H9 (cell line): ENCODE measurements at regions not wholly inside any gene's neighbourhood (a gene's known extent, or its start where the extent isn't known, plus 50 kb on each side); places are given as distances from the start of the nearest gene placed in this dataset.

Experiments
- DNase-seq: peaks from one replicate; pipeline ENCODE4 v3.0.0-alpha.2; 2017
- H2AFZ ChIP-seq: one replicate; pipeline ENCODE4 v1.6.1; 2013; ENCODE audit warnings: mild to moderate bottlenecking, low read length, control low read depth, moderate library complexity
- H2AK5ac ChIP-seq: 2 replicates; pipeline ENCODE4 v1.6.1; 2013; ENCODE audit warnings: low read length, control low read depth, mixed read lengths; ENCODE audit not compliant: insufficient read length
- H2BK120ac ChIP-seq: one replicate; pipeline ENCODE4 v1.6.1; 2013; ENCODE audit warnings: low read depth, mild to moderate bottlenecking, low read length, control low read depth, inconsistent platforms; ENCODE audit not compliant: poor library complexity, severe bottlenecking
- H2BK12ac ChIP-seq: 2 replicates; pipeline ENCODE4 v1.6.1; 2013; ENCODE audit warnings: low read length, control low read depth, mixed read lengths, low read depth; ENCODE audit not compliant: insufficient read length
- H2BK15ac ChIP-seq: 2 replicates; pipeline ENCODE4 v1.6.1; 2013; ENCODE audit warnings: low read depth, low read length, control low read depth
- H2BK20ac ChIP-seq: one replicate; pipeline ENCODE4 v1.6.1; 2013; ENCODE audit warnings: low read depth, mild to moderate bottlenecking, low read length, control low read depth, inconsistent platforms; ENCODE audit not compliant: poor library complexity, severe bottlenecking
- H2BK5ac ChIP-seq: 2 replicates; pipeline ENCODE4 v1.6.1; 2013; ENCODE audit warnings: low read length, control low read depth, mixed read lengths; ENCODE audit not compliant: insufficient read length
- H3K14ac ChIP-seq: 2 replicates; pipeline ENCODE4 v1.6.1; 2013; ENCODE audit warnings: low read length, control low read depth; ENCODE audit not compliant: insufficient read depth
- H3K18ac ChIP-seq: 2 replicates; pipeline ENCODE4 v1.6.1; 2013; ENCODE audit warnings: low read depth, mild to moderate bottlenecking, mixed read lengths, low read length, control low read depth; ENCODE audit not compliant: insufficient read length
- H3K23ac ChIP-seq: 2 replicates; pipeline ENCODE4 v1.6.1; 2013; ENCODE audit warnings: low read length, control low read depth, mixed read lengths, low read depth; ENCODE audit not compliant: insufficient read length
- H3K23me2 ChIP-seq: 2 replicates; pipeline ENCODE4 v1.6.1; 2013; ENCODE audit warnings: low read depth, mild to moderate bottlenecking, mixed read lengths, low read length, control low read depth; ENCODE audit not compliant: insufficient read length, poor library complexity, severe bottlenecking
- H3K27ac ChIP-seq: 2 replicates; pipeline ENCODE4 v1.5.1; 2013; ENCODE audit warnings: low read length, control low read depth, mixed read lengths, low read depth; ENCODE audit not compliant: insufficient read length
- H3K27me3 ChIP-seq: 2 replicates; pipeline ENCODE4 v1.6.1; 2013; ENCODE audit warnings: low read length, control low read depth, inconsistent platforms; ENCODE audit not compliant: insufficient read depth
- H3K4ac ChIP-seq: 2 replicates; pipeline ENCODE4 v1.6.1; 2013; ENCODE audit warnings: low read depth, mild to moderate bottlenecking, control low read depth, inconsistent platforms, low read length, moderate library complexity
- H3K4me1 ChIP-seq: 2 replicates; pipeline ENCODE4 v1.6.1; 2013; ENCODE audit warnings: low read length, control low read depth, inconsistent platforms; ENCODE audit not compliant: insufficient read depth
- H3K4me2 ChIP-seq: 2 replicates; pipeline ENCODE4 v1.6.1; 2013; ENCODE audit warnings: low read length, control low read depth, mixed read lengths; ENCODE audit not compliant: insufficient read length, insufficient read depth
- H3K56ac ChIP-seq: 2 replicates; pipeline ENCODE4 v1.6.1; 2013; ENCODE audit warnings: low read depth, mild to moderate bottlenecking, mixed read lengths, low read length, control low read depth; ENCODE audit not compliant: insufficient read length
- H3K79me1 ChIP-seq: 2 replicates; pipeline ENCODE4 v1.6.1; 2013; ENCODE audit warnings: low read depth, mild to moderate bottlenecking, moderate library complexity, low read length, control low read depth, inconsistent platforms; ENCODE audit not compliant: insufficient read depth, poor library complexity, severe bottlenecking
- H3K79me2 ChIP-seq: 2 replicates; pipeline ENCODE4 v1.6.1; 2013; ENCODE audit warnings: low read length, control low read depth, inconsistent platforms; ENCODE audit not compliant: insufficient read depth
- H3K9ac ChIP-seq: 2 replicates; pipeline ENCODE4 v1.6.1; 2013; ENCODE audit warnings: low read length, control low read depth, mixed read lengths; ENCODE audit not compliant: insufficient read length; ENCODE audit errors: extremely low read depth
- H3K9me3 ChIP-seq: one replicate; pipeline ENCODE4 v1.6.1; 2013; ENCODE audit warnings: low read depth, low read length, inconsistent platforms; ENCODE audit not compliant: control insufficient read depth
- H3T11ph ChIP-seq: one replicate; pipeline ENCODE4 v1.6.1; 2013; ENCODE audit warnings: mild to moderate bottlenecking, low read length, control low read depth, inconsistent platforms
- H4K20me1 ChIP-seq: one replicate; pipeline ENCODE4 v1.6.1; 2013; ENCODE audit not compliant: control insufficient read depth, insufficient read length, insufficient read depth
- H4K5ac ChIP-seq: 2 replicates; pipeline ENCODE4 v1.6.1; 2013; ENCODE audit warnings: low read depth, mild to moderate bottlenecking, mixed read lengths, low read length, control low read depth; ENCODE audit not compliant: insufficient read length
- H4K8ac ChIP-seq: replicated peaks from 2 replicates; pipeline ENCODE4 v1.6.1; 2013; ENCODE audit warnings: low read length, control low read depth, mixed read lengths, low read depth; ENCODE audit not compliant: insufficient read length
- H4K91ac ChIP-seq: 2 replicates; pipeline ENCODE4 v1.6.1; 2013; ENCODE audit warnings: low read depth, mild to moderate bottlenecking, moderate library complexity, mixed read lengths, low read length, control low read depth; ENCODE audit not compliant: insufficient read length
- H3K27ac Mint-ChIP-seq, 3 experiments: 2 replicates in 2 of 3; 3 replicates in 1 of 3; pipeline ENCODE4 v1.8.0; 2020 to 2021; ENCODE audit warnings: mixed read lengths in 3 of 3, mild to moderate bottlenecking in 1 of 3, moderate library complexity in 1 of 3
- H3K27me3 Mint-ChIP-seq: 2 replicates; pipeline ENCODE4 v1.8.0; 2021; ENCODE audit warnings: low read depth, mild to moderate bottlenecking, moderate library complexity, mixed read lengths
- H3K36me3 Mint-ChIP-seq, 3 experiments: 2 replicates in 2 of 3; 3 replicates in 1 of 3; pipeline ENCODE4 v1.8.0; 2020 to 2021; ENCODE audit warnings: low read depth in 3 of 3, mixed read lengths in 3 of 3; ENCODE audit not compliant: insufficient read depth in 1 of 3
- H3K4me1 Mint-ChIP-seq, 2 experiments: 2 replicates each; pipeline ENCODE4 v1.8.0; 2020; ENCODE audit warnings: mixed read lengths in 2 of 2
- H3K4me3 Mint-ChIP-seq, 2 experiments: 2 replicates in 1 of 2; 3 replicates in 1 of 2; pipeline ENCODE4 v1.8.0; 2020 to 2021; ENCODE audit warnings: mild to moderate bottlenecking in 2 of 2, mixed read lengths in 2 of 2, moderate library complexity in 1 of 2
- H3K9me3 Mint-ChIP-seq, 2 experiments: 2 replicates in 1 of 2; 3 replicates in 1 of 2; pipeline ENCODE4 v1.8.0; 2020; ENCODE audit warnings: mild to moderate bottlenecking in 2 of 2, mixed read lengths in 2 of 2, moderate library complexity in 1 of 2
- WGBS: extraction: QIAGEN DNeasy Blood & Tissue Kit; methylation state at CpG from one replicate; pipeline ENCODE4 v1.1.7; 2013; ENCODE audit warnings: missing lambda C conversion rate, low lambda C conversion rate, mixed read lengths; ENCODE audit not compliant: insufficient read length; ENCODE audit errors: extremely low coverage; 5-methylcytosine and 5-hydroxymethylcytosine counted together
- TF ChIP-seq, protein P1 (sequence below): fragments of 200-600 bp; sonication (generic); conservative IDR thresholded peaks from 3 replicates; pipeline ENCODE4 v1.8.0; 2021; ENCODE audit warnings: antibody characterized with exemption, mild to moderate bottlenecking

DNA sequence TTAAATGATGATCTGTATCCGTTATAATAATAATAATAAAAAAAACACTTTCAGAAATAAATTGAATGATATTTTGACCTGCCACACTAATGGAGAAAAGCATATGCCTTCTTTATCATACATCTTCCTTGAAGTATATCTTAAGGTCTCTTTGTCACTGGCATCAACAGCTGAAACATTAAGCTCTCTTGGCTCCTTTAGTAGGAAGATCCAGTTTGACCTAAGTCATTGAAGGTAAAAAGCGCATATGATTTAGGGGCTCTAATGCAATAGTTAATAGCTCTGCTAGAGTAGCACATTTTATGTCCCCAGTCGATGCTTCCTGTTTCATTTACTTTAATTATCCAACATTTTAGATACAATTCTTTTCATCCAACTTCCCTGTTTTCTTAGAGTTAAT is 1010.8 kb downstream of the STPG2 start:
- H2AK5ac ChIP-seq = no peak overlapping the region
- Mint-ChIP-seq H3K27ac (no peak overlapping the region), H3K27me3 (no peaks in the 10 kb centered on the region), H3K4me1 (peaks cover 4 to 16% of the 10 kb centered on the region in 2 experiments; a peak in 3 of 4 replicates), H3K9me3 (peaks cover 7 to 11% of the 10 kb centered on the region in 2 experiments; a peak in 4 of 5 replicates), H3K4me3 (no peak overlapping the region), H3K36me3 (peaks cover 6 to 13% (median 7%) of the 10 kb centered on the region in 3 experiments)
- no peaks in the 10 kb centered on the region for H3K23me2 ChIP-seq
- no peak overlapping the region for H4K5ac ChIP-seq
- H4K91ac ChIP-seq = no peak overlapping the region
- no peaks in the 10 kb centered on the region for H3K79me2 ChIP-seq
- H2BK20ac ChIP-seq = no peak overlapping the region
- no CpG with 5 or more reads among the region's 3 CpGs for WGBS
- no peak overlapping the region for H2BK120ac ChIP-seq
- H3K23ac ChIP-seq = no peak overlapping the region
- no peaks in the 10 kb centered on the region for H3K27me3 ChIP-seq
- H3K9ac ChIP-seq = no peak overlapping the region
- H2BK12ac ChIP-seq = no peak overlapping the region
- no peak overlapping the region for H3K4ac ChIP-seq
- no peaks in the 10 kb centered on the region for H4K20me1 ChIP-seq
- no peak overlapping the region for H3K18ac ChIP-seq
- no peak overlapping the region for H3K14ac ChIP-seq
- no peaks in the 10 kb centered on the region for H3K9me3 ChIP-seq
- no peak overlapping the region for H2BK15ac ChIP-seq
- H2BK5ac ChIP-seq = no peak overlapping the region
- no peaks in the 10 kb centered on the region for H3K4me1 ChIP-seq
- no peaks in the 10 kb centered on the region for H3K79me1 ChIP-seq
- no peak overlapping the region for H2AFZ ChIP-seq
- H3K56ac ChIP-seq = no peak overlapping the region
- no peak overlapping the region for H3T11ph ChIP-seq
- TF ChIP-seq, protein P1, sequence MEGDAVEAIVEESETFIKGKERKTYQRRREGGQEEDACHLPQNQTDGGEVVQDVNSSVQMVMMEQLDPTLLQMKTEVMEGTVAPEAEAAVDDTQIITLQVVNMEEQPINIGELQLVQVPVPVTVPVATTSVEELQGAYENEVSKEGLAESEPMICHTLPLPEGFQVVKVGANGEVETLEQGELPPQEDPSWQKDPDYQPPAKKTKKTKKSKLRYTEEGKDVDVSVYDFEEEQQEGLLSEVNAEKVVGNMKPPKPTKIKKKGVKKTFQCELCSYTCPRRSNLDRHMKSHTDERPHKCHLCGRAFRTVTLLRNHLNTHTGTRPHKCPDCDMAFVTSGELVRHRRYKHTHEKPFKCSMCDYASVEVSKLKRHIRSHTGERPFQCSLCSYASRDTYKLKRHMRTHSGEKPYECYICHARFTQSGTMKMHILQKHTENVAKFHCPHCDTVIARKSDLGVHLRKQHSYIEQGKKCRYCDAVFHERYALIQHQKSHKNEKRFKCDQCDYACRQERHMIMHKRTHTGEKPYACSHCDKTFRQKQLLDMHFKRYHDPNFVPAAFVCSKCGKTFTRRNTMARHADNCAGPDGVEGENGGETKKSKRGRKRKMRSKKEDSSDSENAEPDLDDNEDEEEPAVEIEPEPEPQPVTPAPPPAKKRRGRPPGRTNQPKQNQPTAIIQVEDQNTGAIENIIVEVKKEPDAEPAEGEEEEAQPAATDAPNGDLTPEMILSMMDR = no peak
- H4K8ac ChIP-seq = no peak overlapping the region
- no peak overlapping the region for H3K27ac ChIP-seq
- no peak overlapping the region for H3K4me2 ChIP-seq
- no peak for DNase-seq
